ENCODE measurements at regions not wholly inside any gene's neighbourhood (a gene's known extent, or its start where the extent isn't known, plus 50 kb on each side); places are given as distances from the start of the nearest gene placed in this dataset.

DNA sequence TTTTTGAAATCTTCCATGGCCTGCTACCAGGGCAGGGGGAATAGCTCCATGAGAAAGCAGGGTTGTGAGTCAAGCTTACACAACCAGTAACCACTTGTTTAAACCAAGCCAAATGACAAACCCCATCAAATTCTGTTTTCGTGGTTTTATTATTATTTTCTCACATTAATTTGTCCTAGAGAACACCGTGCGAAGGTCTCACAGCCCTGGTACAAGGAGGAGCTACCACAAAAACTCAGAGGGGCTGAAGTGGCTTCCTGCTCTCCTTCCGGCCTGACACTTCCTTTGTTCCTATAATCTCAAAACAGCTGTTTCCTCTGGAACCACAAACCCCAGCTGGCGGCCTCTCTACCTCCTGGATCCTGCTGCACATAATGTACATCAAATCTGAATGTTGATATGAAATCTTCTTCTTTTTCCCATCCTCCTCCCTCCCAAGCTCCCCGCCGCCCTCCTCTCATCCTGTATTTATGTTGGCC, 375.9 kb downstream of the MCTP2 start:
- TF ChIP-seq, protein P1, sequence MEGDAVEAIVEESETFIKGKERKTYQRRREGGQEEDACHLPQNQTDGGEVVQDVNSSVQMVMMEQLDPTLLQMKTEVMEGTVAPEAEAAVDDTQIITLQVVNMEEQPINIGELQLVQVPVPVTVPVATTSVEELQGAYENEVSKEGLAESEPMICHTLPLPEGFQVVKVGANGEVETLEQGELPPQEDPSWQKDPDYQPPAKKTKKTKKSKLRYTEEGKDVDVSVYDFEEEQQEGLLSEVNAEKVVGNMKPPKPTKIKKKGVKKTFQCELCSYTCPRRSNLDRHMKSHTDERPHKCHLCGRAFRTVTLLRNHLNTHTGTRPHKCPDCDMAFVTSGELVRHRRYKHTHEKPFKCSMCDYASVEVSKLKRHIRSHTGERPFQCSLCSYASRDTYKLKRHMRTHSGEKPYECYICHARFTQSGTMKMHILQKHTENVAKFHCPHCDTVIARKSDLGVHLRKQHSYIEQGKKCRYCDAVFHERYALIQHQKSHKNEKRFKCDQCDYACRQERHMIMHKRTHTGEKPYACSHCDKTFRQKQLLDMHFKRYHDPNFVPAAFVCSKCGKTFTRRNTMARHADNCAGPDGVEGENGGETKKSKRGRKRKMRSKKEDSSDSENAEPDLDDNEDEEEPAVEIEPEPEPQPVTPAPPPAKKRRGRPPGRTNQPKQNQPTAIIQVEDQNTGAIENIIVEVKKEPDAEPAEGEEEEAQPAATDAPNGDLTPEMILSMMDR (IDR thresholded peaks at IDR 0.05; ENCODE audit: low read depth, low read length), result no peak
- TF ChIP-seq EZH2phosphoT487 (IDR thresholded peaks at IDR 0.05; ENCODE audit: low read depth), result no peak

All from OCI-LY3 (cell line).